ENCODE measurements at regions not wholly inside any gene's neighbourhood (a gene's known extent, or its start where the extent isn't known, plus 50 kb on each side); places are given as distances from the start of the nearest gene placed in this dataset.

GRCh38 chr4:132770776-132771175 is 378.3 kb upstream of the PCDH10 start:
- no peak for TF ChIP-seq CTCF (IDR thresholded peaks at IDR 0.05)
- TF ChIP-seq POLR2A (IDR thresholded peaks at IDR 0.05), result no peak

Data from lower leg skin (tissue), 3 donors.